ENCODE measurements at regions not wholly inside any gene's neighbourhood (a gene's known extent, or its start where the extent isn't known, plus 50 kb on each side); places are given as distances from the start of the nearest gene placed in this dataset.
"Not testable (repeated sequence)": the region's sequence is repeated elsewhere in the genome, so short reads cannot be mapped to it uniquely, and the experiment has no call there.

DNA sequence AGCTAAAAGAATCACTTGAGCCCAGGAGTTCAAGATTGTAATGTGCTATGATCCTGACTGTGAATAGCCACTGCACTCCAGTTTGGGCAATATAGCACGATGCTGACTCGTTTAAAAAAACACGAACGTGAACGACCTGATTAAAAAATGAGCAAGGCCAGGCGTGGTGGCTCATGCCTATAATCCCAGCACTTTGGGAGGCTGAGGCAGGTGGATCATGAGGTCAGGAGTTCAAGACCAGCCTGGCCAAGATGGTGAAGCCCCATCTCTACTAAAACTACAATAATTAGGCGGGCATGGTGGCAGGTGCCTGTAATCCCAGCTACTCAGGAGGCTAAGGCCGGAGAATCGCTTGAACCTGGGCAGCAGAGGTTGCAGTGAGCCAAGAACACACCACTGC lies 58.6 kb upstream of the NCOA3 start:
- DNase-seq = not testable (repeated sequence)

DNA sequence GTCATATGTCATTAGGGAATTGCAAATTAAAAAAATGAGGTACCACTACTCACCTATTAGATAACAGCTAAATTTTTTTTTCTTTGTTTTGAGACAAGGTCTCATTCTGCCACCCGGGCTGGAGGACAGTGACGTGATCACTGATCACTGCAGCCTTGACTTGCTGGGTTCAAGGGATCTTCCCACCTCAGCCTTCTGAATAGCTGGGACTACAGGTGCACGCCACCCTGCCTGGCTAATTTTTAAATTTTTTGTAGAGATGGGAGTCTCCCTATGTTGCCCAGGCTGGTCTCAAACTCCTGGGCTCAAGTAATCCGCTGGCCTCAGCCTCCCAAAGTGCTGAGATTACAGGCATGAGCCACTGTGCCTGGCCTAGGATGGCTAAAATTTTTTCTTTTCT lies 57.1 kb upstream of the NCOA3 start:
- DNase-seq = no peak

DNA sequence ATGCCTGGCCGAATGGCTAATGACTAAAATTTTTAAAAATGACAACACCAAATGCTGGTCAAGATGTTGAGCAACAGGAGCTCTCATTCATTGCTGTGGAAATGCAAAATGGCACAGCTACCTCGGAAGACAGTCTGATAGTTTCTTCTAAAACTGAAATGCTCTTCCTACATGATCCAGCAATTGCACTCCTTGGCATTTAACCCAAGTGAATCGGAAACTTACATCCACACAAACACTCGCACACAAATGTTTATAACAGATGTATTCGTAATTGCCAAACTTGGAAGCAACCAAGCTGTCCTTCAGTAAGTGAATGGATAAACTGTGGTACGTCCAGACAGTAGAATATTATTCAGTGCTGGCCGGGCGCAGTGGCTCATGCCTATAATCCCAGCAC lies 56.4 kb upstream of the NCOA3 start:
- no peak for DNase-seq

DNA sequence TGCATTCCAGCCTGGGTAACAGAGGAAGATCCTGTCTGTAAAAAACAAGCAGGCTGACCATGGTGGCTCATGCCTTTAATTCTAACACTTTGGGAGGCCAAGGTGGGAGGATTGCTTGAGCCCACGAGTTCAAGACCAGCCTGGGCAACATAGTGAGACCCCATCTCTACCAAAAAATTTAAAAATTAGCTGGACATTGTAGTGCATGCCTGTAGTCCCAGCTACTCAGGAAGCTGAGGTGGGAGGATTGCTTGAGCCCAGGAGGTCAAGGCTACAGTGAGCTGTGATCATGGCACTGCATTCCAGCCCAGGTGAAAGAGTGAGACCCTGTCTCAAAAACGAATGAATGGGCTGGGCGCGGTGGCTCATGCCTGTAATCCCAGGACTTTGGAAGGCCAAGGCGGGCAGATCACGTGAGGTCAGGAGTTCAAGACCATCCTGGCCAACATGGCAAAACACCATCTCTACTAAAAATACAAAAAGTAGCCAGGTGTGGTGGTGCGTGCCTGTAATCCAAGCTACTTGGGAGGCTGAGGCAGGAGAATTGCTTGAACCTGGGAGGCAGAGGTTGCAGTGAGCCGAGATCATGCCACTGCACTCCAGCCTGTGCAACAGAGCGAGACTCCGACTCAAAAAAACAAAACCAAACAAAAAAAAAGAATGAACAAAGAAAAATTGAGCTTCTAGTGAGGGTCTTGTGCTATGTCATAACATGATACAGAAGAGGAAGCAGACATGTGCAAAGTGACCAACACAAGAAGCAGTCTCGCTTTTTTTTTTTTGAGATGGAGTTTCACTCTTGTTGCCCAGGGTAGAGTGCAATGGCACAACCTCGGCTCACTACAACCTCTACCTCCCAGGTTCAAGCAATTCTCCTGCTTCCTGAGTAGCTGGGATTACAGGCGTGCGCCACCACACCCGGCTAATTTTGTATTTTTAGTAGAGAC lies 54.1 kb upstream of the NCOA3 start:
- not testable (repeated sequence) for DNase-seq

DNA sequence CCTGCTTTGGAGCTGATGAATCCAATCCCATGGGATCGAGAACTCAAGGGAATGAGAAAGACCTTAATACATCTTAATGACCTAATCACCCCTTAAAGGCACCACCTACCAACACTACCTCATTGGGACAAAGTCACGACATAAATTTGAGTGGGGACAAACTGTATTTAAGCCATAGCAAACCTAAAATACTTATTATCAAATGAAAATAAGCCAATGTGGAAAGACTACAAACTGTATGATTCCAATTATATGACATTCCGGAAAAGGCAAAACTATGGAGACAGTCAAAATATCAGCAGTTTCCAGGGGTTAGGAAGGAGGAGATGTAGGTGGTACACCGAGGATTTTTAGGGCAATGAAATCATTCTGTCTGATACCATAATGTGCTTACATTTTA lies 53.3 kb upstream of the NCOA3 start:
- no peak for DNase-seq

DNA sequence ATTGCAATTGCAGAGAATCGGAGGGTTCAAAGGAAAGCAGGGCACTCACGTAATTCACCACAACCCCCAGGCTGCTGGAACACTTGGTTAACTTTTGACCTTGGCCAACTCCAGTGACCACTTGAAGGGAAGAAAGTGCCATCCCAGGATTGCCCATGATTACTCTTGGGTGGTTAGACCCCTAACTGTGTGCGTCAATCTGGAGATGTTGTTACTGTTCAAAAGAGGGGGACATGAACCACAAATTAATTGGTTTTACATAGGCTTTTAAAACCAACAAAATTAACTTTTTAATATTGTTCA lies 50.1 kb upstream of the NCOA3 start:
- no peak for DNase-seq

Data from eye (tissue), 1 donor.